ENCODE measurements at regions not wholly inside any gene's neighbourhood (a gene's known extent, or its start where the extent isn't known, plus 50 kb on each side); places are given as distances from the start of the nearest gene placed in this dataset.

DNA sequence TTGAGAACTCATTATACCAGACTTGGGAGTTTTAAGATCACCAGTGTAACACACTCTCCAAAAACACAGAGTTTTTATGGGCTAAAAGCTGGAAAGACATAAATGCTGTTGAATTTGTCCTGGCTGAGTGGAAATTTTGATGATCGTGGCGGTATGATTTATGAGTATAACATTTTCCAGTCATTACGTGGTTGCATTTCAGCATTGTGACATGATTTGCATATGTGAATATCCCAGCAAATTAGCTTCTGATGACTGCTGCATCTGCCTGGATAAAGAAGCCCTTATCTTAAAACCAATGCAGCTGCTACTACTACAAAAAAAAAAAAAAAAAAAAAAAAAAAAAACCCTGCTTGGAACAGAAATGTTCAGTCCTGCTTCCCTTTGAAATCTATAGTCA, 850.9 kb downstream of the TFAP2A start:
- no peak for DNase-seq

DNA sequence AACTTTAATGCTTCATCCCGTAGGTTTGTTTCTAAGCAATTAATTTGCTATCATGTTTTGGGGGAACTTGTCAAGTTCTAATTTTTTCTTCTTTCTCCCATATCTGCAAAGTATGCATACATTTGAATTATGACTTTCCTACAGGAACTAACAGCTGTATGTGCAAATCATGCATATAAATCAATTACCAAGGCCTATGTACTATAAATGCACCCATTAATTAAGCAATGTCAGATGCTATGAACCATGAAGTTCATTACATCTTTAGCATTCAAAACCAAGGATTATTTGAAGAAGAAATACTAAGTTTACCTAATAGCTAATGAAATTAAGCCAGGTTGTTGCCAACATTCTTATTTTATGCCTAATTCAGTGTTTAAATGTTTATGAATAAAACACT, 851.3 kb downstream of the TFAP2A start:
- no peak for DNase-seq

DNA sequence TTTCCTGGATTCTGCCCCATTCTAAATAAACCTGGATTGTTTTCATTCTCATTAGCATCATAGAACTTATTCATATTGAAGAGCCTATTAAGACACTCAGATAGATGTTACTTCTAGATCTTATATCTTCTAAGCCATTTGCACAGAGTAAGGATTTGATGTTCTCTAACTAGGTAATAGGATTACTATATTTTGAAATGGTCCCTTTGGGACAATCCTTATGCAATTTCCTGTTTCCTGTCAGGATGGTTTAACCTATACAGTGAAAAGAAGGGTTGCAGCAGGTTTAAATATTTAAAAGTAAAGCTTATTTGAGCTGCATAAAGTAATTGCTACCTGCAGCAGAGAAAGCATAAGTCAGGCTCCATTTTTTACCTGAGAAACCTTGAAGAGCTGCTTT, 860.1 kb downstream of the TFAP2A start:
- DNase-seq: no peak

DNA sequence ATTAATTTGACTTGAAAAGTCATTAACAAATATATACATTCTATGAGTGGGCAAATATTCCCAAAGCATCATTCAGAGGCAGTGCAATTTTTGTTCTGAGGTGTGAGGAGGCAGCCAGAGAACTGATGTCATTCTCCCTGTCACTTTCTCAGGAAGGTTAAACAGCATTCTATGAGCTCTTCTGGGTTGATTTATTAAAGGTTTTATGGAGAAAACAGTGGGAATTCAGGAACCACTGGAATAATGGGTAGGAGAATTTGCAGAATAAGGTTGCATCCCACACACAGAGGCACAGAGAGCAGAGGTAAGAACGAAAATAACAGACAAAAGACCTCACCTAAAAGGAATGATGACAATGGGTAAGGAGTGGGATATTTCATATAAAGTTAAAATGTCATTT, 860.6 kb downstream of the TFAP2A start:
- no peak for DNase-seq

DNA sequence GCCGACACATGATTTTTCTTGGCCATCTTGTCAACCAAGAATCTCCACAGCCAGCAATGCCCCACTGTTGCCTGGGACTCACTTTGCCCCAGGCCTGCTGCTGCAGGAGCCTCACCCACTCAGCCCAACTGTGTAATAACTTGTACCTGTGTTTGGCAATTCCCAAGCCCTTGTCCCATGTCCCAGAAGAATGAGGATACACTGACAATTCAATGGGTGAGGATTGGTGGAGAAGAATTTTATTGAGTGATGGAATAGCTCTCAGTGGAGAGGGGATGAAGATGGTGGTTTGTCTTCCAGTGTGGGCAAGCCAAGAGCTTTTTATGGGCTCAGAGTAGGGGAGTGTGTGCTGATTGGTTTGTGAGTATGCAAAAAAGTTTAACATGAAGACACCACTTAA, 861.9 kb downstream of the TFAP2A start:
- DNase-seq: no peak

DNA sequence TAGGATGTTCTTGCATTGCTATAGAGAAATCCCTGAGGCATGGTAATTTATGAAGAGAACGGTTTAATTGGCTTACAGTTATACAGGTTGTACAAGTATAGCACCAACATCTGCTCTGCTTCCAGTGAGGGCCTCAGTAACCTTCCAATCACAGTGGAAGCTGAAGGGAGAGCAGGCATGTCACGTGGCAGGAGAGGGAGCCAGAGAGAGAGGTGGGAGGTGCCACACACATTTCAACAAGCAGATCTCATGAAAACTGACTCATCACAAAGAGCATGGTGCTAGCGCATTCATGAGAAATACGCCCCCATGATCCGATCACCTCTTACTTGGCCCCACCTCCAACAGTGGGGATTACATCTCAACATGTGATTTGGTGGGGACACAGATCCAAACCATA, 871.2 kb downstream of the TFAP2A start:
- no peak for DNase-seq

DNA sequence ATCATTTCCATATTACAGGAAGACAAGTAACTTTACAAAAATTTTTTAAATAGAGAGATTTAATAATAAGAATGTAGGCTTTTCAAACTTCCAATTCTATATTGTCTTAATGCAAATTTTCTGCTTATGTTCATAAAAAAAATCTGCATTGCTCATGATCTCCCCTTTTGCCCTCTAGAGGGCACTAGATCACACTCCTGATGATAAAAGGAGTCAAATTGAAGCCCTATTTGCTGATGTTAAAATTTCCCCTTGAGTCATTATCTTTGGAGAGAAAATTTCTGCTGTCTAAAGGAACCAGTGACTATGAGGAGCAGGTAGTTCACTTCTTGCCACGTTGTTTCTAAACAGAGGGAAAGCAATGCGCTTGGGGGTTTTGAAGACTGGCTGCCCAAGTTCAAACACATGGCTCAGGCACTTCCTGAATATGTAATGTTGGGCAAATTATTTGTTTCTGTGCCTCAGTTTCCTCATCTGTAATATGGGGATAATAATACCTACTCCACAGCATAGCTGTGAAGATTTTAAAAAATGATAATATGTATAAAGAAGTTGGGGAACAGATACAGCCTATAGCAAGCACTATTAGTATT, 874.2 kb downstream of the TFAP2A start:
- no peak for DNase-seq

DNA sequence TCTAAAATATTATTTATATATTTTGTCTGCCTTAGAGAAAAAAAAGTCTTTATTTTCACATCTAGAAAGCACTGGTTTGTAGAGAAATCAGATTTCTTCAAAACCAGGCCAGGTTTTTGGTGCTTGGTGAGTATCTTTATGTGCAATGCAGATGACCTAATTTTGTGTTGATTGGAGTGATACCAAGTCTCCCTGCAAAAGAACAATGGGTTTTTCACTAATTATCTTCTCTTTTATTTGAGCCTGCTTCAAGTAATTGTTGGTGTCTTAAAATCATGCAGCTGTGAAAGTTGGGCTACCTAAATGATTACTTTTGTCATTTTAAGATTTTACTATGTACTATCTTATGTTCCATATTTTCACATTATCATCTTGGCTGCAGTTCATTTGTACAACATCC, 874.7 kb downstream of the TFAP2A start:
- DNase-seq: no peak

DNA sequence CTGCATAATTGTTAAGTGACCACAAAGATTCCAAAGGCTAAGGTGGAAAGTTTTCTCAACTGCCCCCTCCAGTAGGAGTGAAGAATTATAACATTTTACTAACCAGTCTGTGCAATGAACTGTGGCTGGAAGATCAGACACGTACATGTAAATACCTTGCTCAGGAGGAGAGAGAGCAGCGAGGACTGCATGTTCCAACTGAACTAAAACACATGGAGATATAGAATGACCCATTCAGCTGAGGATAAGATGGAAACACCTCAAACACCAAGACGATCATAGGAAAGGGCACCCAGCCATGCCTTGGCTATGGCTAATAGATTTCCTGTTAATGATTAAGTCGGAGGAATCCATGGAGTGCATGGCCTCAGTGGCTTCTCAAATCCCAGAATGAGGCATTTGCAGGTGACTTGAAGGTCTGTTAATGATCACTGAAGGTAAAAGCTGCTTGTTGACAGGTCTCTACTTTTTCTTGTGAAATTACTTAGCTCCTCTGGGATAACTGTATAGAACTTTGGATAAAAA, 875.6 kb downstream of the TFAP2A start:
- DNase-seq: no peak

DNA sequence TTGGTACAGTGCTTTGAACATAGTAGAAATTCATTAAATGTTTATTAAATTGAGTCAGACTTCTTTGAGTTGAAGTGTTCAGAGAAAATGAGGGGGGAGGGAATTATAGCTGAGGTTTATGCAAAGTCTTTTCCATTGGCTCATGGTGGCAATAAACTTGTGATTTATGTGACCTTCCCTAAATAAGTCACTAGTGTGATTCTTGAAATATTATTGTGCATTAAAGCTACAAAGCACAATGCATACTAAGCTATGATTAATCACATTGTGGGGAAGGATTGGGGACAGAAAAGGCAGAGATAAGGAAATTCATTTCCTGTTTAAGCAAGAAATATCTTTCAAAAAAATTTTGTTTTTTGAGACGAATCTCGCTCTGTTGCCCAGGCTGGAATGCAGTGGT, 877.5 kb downstream of the TFAP2A start:
- DNase-seq: no peak

DNA sequence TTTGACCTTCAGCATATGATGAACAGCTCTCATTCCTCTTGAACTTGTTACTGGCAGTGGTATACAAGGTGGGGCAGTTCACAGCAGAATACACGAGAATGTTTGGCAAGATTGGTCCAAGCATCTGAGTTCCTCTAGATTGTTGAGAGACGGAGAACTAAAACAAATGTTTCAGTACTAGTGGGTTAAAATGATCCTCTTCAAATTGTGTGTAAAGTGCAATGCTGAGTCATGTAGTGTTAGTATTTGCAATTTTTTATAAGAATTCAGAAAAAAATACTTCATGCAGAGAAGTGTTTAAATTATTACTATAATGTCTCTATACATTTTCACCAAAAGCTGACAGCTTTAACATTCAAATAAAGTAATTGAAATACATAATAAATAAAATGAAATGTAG, 879.8 kb downstream of the TFAP2A start:
- DNase-seq: no peak

DNA sequence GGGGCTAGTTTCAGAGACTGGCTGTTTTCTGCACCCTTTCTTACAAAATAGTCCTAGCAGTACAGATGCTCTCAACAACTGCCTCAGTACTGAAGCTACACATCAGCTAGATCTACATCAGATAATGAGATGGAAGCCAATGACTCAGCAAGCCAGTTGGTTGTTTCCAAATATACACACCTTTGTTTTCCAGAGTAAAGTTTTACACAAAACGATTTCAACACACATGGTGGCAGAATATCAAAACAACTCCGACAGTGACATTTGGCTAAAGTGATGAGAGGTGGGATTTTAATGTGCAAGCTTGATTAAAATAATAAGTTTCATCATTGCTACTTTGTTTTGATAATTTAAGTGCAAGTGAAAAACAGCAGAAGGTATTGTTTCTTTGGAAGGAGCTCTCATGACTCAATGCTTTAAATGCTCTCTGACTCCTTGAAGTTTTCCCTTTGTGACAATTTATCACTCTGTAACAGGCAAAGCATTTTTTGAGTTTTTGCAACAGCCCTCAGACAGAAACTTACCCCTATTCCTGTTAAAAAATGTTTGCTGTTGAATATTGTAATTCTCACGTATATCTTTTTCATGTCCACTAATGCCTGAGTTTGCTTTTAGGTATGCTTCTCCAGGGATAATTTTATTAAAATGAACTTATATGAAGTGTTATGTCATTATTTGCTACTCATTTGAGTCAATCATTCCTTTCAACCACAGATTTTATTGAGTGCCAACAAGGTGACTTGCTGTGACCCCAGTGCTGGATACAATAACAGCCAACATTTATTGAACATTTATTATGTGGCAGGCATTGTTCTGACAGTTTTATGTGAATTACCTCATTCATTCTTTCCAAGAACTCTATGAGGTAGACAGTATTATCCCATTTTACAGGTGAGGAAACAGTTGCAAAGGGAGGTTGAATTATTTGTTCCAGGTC, 882.0 kb downstream of the TFAP2A start:
- no peak for DNase-seq

DNA sequence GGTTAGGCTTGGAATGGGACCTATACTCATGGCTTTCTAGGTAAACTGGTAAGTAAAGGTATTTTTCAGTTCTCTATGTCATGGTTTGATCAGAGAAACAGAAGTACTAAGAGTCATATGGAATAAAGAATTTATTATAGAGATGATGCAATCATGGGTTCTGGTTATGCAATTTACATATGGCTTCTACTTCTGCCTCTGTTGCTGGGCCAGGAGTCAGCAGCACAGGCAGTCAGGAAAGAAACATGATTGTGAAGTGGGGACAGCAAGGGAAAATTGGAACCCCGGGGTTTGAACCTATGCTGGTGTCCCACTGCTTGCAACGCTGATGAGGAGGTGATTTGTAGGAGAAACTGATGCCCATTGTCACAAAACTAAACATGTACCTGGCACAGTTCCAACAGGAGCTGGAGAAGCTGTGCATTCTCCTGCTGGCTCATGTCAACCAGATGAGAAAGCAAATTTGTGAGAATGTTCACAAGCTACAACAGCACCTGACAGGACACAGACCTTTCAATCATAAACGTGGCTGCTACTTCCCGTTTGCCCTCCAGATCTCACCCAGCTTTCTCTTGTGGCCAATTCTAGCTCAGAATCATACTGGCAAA, 887.1 kb downstream of the TFAP2A start:
- no peak for DNase-seq

DNA sequence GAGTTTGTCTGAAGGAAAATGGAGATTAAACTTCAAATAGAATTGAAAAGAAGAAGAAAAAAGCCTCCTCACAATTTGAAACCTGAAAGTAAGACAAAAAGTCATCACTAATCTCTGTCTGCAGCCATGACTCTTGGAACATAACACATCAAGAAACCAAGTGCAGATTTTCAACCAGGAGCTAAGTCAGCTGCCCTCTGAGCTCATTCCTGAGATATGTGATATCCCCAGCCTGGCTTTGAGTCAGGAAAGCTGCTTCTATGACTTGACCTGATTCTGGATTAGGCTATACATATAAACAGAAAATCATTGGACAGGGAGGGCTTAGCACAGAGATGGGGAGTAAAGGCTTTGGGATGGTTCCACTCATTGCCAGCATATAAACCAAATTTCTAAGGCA, 891.4 kb downstream of the TFAP2A start:
- no peak for DNase-seq

DNA sequence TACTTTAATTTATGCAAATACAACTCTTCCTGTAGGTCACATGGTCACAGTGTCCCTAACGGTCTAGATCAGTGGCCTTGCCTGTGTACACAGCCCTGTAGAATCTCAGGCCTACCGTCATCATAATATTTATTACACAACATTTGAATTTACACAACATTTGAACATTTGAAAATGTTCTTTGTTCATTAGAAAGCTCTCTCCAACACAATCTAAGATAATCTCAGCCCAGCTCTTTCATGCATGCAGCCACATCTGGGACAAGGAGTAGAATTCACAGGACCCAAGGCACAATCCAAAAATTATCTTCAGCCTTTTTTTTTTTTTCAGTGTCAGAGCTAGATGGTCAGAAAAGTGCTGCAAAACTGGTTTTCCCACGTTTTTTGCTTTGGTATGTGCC, 892.8 kb downstream of the TFAP2A start:
- DNase-seq: no peak

DNA sequence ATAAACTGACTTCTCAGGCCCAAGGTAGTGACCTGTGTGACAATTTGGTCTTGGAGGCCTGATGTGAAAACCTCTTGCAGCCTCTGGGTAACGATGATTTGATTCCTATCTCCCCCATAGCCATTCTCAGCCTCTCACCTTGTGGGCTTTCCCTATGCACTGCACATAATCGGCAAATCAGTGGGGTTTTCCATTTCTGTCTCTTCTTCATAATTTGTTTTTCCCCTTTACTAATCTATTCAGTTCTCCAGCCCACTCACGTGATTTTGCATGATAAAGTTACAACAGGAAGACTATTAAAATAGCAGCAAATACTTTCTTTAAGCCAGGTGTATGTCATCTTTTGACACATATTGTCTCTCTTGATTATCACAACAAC, 893.7 kb downstream of the TFAP2A start:
- no peak for DNase-seq

DNA sequence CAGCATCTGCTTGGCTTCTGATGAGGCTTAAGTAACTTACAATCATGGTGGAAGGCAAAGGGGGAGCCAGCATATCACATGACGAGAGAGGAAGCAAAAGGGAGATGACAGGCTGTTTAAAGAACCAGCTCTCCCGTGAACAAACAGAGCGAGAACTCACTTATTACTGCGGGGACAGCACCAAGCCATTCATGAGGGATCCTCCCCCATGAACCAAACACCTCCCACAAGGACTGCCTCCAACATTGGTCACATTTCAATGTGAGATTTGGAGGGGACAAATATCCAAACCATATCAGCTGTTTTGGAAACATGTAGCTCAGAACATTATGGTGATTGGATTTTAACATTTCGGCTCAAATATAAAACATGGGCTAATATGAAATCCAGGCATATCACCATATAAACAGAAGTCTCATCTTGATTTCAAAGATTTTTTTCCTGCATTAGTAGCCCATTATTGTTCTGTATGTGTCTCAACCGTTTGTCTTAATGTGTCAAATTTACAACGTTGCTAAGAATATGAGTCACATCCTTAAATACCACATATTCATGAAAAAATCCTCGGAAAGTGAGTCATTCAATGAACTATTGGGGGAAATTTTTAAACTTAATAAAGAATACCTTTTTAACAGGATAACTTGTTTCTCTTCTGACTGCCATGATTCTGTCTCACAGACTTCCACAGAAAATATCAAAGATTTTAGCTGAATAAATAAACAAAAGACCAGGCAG, 894.3 kb downstream of the TFAP2A start:
- DNase-seq: no peak

DNA sequence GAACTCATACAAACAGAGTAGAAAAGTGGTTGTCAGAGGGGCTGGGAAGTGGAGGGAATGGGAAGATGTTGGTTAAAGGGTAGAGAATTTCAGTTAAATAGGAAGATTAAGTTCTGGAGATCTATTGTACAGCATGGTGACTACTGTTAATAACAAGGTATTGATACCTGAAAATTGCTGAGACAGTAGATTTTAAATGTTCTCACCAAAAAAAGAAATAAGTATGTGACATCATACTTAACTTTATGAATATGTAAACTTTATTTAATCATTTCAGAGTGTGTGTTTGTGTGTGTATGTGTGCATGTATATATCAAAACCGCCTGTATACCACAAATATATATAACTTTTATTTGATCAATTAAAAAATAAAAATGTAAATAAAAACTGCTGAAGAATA, 896.4 kb downstream of the TFAP2A start:
- no peak for DNase-seq

DNA sequence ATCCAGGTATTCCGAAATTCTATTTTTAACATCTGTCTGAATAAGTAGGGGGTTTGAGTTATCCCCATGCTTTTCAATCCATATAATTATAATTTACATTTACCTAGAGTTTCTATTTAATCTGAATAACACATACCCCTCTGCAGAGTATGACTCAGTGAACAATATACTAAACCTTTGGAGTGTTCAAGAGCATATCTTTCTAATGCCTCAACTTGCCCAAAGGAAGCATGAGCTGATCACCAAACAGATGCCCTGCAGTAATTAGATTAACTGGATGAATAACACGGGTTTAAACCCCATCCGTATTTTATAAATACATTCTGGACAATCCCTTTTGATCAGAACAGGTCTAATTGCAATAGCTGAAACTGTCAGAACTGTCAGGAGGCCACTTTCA, 897.1 kb downstream of the TFAP2A start:
- no peak for DNase-seq

DNA sequence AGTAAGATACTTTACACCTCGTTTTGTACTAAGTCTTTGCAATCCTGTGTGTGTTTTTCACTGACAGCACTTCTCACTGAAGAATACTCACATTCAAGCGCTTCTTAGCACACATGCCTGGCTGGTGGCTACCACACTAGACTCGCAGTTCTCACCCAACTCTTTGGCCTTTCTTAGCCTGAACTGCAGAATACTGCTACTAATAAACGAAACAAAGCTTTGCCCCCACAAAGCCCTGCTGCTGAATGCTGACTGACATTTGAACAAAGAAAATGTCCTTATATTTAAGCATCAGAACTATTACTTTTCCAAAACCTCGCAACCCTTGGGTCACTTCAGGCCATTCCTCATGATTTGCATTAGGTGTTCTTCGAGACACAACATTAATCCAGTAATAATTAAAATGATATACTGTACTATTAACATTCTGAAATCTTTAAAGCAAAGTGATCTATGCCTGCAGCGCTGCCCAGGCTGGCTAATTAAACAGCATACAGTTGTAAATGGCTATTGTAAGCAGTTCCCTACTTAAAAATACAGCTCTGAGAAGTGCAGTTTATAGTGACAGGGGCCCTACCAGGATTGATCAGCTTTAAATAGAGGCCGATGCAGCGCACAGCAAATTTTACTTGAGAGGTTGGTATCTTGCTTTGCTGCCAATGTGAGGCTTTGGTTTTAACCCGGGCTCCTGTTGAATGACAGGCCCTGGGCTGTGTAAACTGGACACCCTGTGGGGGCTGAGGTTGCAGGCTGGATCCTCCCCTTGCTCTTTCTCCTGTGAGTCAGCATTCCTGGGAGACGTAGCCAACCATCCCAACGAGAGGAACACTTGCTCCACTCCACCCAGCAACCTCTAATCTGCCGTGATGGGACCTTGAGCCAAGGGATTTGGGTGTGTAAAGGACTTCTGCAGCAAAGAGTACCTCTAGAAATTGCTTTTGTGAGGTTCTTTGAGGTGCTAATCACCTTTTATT, 899.0 kb downstream of the TFAP2A start:
- no peak for DNase-seq

DNA sequence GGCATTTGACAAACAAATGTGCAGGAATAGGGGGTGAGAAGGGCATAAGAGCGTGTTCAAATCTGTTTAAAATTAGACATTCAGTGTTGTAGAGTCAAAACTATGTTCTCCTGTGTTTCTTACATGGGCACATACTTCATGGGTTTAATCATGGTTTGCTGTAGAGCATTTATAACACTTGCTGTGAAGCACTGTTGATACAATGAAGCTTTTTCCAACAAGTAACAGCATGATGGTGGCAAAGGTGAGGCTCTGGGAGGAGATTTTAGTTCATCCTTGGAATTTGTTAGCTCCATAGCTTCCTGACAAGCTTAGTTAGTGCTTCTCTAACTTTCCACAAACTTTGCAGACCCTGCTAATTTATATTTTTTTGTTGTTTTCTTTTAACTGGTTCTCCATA, 900.7 kb downstream of the TFAP2A start:
- DNase-seq: no peak

DNA sequence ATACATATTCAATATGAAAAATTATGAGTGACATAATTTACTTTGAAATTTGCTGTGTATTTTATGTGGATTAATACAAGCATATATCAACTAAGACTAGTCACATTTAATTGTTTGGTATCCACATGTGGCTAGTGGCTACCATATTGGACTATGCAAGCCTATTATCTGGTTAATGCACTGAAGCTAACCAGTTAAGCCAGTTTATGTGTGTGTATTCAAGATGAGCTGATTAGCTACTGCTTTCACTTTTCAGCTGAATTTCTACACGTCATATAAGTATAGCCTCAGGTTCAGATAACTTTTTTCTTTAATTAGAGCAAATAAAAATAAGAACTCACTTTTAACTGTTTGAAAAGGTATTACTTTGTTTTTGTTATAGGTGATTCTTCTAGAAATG, 903.7 kb downstream of the TFAP2A start:
- DNase-seq: no peak
